NT2/D1 (cell line): ENCODE measurements at regions not wholly inside any gene's neighbourhood (a gene's known extent, or its start where the extent isn't known, plus 50 kb on each side); places are given as distances from the start of the nearest gene placed in this dataset.

Experiments
- SUZ12 ChIP-seq: IDR thresholded peaks from 2 replicates; pipeline ENCODE4 v1.6.1; 2011; ENCODE audit not compliant: insufficient read length, insufficient read depth; ENCODE audit errors: extremely low read depth
- YY1 ChIP-seq: IDR thresholded peaks from 2 replicates; pipeline ENCODE4 v1.6.1; 2011; ENCODE audit not compliant: insufficient read length, insufficient read depth
- ZNF274 ChIP-seq: IDR thresholded peaks from 2 replicates; pipeline ENCODE4 v1.6.1; 2011; ENCODE audit warnings: mild to moderate bottlenecking, low read depth, low read length

DNA sequence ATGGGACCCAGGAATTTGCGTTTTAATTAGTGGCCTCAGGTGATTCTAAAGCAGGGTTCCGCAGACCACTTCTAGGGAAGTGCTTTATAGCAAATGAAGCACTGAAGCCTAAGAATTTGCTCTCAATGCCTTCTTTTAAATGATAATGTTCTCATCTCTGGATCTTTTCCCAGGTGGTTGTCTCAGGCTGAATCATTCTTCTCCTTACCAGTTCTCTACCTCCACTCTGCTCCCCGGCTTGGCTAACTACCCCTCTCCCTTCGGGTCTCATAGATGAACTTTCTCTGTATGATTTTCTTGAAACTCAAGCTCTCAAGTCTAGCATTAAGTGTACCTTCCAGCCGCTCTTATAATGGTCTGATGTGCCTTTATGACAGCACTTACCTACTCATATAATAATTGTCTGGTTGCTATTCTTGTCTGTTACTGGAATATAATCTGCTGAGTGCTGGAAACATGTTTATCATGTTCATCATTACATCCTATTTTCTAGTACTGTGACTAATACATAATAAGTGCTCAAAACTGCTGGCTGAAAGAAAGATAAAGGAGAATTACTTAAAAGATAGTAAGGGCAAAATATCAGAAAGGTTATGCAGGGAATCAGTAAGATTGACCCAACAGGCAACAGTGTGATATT is 195.9 kb upstream of the SESN3 start:
- TF ChIP-seq ZNF274 (no peak), YY1 (no peak), SUZ12 (no peak)
